HG03095 (cell line): ENCODE measurements at regions not wholly inside any gene's neighbourhood (a gene's known extent, or its start where the extent isn't known, plus 50 kb on each side); places are given as distances from the start of the nearest gene placed in this dataset.

Experiments used
- ATAC-seq: cut with Tn5 transposase; IDR thresholded peaks from one replicate; pipeline ENCODE4 v1.9.1; 2021; ENCODE audit warnings: moderate library complexity; ENCODE audit not compliant: unreplicated experiment

GRCh38 chr2:220152281-220152935 is 525.0 kb downstream of the SLC4A3 start:
- no peak for ATAC-seq

- ATAC-seq, result no peak
Measured at GRCh38 chr2:220153118-220153517, 525.7 kb downstream of the SLC4A3 start.

- ATAC-seq, result no peak
Measured at GRCh38 chr2:220154304-220154703, 526.9 kb downstream of the SLC4A3 start.

- no peak for ATAC-seq
Measured at GRCh38 chr2:220157312-220157711, 529.9 kb downstream of the SLC4A3 start.

- no peak for ATAC-seq
Measured at GRCh38 chr2:220159738-220160137, 532.3 kb downstream of the SLC4A3 start.

- no peak for ATAC-seq
Measured at GRCh38 chr2:220162320-220162719, 534.9 kb downstream of the SLC4A3 start.

GRCh38 chr2:220163486-220163885 is 536.1 kb downstream of the SLC4A3 start:
- no peak for ATAC-seq

- no peak for ATAC-seq
Measured at GRCh38 chr2:220165401-220165800, 538.0 kb downstream of the SLC4A3 start.

- no peak for ATAC-seq
Measured at GRCh38 chr2:220166616-220167015, 539.2 kb downstream of the SLC4A3 start.

- no peak for ATAC-seq
Measured at GRCh38 chr2:220167956-220168355, 540.5 kb downstream of the SLC4A3 start.

- no peak for ATAC-seq
Measured at GRCh38 chr2:220168891-220169546, 541.6 kb downstream of the SLC4A3 start.

- ATAC-seq, result no peak
Measured at GRCh38 chr2:220174826-220175225, 547.4 kb downstream of the SLC4A3 start.

GRCh38 chr2:220175967-220176366 is 548.5 kb downstream of the SLC4A3 start:
- no peak for ATAC-seq

GRCh38 chr2:220178991-220179695 is 551.7 kb downstream of the SLC4A3 start:
- ATAC-seq, result no peak

- ATAC-seq, result no peak
Measured at GRCh38 chr2:220181165-220181564, 553.7 kb downstream of the SLC4A3 start.

GRCh38 chr2:220182790-220183189 is 555.4 kb downstream of the SLC4A3 start:
- ATAC-seq, result no peak

GRCh38 chr2:220185766-220186305 is 558.4 kb downstream of the SLC4A3 start:
- ATAC-seq, result no peak

GRCh38 chr2:220188031-220188430 is 560.6 kb downstream of the SLC4A3 start:
- no peak for ATAC-seq

- ATAC-seq, result no peak
Measured at GRCh38 chr2:220191031-220191430, 563.6 kb downstream of the SLC4A3 start.

- no peak for ATAC-seq
Measured at GRCh38 chr2:220191737-220192136, 564.3 kb downstream of the SLC4A3 start.

- ATAC-seq, result no peak
Measured at GRCh38 chr2:220192994-220193753, 565.7 kb downstream of the SLC4A3 start.
